Fibroblast of upper back skin (primary cell): ENCODE measurements at regions not wholly inside any gene's neighbourhood (a gene's known extent, or its start where the extent isn't known, plus 50 kb on each side); places are given as distances from the start of the nearest gene placed in this dataset.

ENCODE experiments used
- DNase-seq: peaks from one replicate; pipeline ENCODE4 v3.0.0-alpha.2; 2013

GRCh38 chr21:38742580-38743260 lies 63.0 kb upstream of the ETS2 start:
- peak; percentile 28 for DNase-seq

DNA sequence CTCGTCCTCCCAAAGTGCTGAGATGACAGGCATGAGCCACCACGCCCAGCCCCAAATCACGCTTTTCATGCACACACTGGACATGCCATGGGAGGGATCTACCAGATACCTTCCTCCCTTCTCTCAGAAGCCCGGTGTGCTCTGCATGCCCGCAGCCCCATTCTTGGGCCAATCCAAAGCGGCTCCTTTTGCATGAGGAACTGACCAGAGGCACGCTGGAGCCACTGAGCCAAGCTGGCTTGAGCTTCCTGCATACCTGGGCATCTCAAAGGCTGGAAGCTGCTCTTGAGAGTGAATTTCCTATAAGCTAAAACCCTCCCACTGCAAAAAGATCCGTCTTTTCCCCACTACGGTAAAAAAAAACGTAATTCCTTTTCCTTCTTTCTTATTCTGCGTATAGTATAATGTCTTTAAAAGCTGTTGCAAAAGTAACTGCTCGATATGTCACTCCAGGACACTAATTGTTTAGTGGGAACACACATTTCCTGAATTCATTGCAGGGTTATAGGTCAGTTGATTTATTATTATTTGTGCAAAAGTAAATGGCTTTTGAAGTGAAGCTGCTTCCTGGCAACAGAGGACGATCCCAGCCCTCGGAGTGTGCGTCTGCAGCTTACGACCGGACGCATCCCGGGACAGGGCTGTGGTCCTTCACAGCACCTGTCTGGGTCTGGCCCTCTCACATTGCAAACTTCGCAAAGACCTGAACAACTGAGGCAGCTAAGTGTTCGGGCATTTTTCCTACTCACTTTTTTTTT lies 61.8 kb upstream of the ETS2 start:
- DNase-seq, result no peak

GRCh38 chr21:38744861-38745260 lies 60.9 kb upstream of the ETS2 start:
- no peak for DNase-seq

- DNase-seq, result no peak
Observed at GRCh38 chr21:38747810-38748209, 57.9 kb upstream of the ETS2 start.

DNA sequence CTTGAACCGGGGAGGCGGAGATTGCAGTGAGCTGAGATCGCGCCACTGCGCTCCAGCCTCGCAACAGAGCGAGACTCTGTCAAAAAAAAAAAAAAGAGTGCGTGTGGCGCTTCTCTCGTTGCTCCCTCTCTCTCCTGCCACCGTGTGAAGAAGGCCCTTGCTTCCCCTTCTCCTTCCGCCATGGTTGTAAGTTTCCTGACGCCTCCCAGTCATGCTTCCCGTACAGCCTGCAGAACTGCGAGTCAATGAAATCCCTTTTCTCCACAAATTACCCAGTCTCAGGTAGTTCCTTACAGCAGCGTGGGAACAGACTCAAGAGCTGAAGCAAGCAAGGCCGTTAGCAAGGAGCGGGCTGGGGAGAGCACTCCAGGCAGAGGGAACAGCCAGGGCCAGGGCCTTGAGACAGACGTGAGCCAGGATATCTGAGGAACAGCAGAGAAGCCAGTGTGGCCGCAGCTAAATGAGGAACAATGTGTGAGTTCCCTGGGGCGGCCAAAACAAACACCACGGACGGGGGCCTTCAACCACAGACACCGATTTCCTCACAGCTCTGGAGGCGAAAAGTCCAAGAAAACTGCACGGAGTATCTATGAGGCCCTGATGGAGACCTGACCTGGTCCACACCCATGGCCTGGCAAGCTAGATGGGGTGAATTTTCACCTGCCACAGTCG lies 54.2 kb upstream of the ETS2 start:
- no peak for DNase-seq

DNA sequence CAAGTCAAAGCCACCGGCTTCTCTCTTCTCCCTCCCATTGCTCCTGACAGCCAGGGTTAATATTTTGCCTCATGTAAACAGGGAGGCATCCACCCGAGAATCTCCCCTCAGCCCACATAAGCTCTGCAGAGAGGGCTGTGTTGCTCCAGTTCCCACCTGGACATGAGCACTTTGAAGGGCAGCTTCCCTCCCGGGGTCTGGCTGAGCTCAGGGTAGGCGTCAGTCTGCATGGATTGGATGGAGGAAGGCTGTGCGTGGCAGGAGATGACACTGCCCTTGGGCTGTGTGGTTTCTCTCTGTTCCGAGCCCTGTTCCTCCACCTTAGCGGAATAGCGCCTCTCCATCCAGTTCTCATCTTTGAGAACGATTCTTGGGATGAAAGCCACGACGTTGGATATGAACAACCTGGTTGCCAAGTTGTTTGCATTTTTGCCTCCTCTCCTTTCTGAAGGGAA lies 53.7 kb upstream of the ETS2 start:
- DNase-seq, result no peak

DNA sequence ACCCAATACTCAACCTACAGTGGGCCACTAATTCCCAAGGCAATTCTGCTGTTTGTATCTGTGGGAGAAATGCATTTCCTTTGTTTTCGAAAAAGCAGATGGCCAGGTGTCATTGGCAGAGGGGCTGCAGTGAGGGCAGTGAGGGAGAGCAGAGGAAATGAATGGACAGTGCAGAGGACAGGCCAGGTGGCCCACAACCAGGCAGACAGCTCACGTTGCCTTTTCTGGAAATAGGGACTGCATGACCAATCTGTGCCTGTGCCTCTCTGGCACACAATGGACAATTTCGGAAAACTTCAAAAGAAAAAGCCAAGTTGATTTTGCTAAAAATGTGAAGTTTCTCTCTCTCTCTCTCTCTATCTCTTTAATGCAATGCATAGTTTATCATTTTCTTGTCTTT lies 52.6 kb upstream of the ETS2 start:
- no peak for DNase-seq

GRCh38 chr21:38753557-38753971 lies 52.2 kb upstream of the ETS2 start:
- DNase-seq, result no peak
